Neural cell (in vitro differentiated cells): ENCODE measurements at regions not wholly inside any gene's neighbourhood (a gene's known extent, or its start where the extent isn't known, plus 50 kb on each side); places are given as distances from the start of the nearest gene placed in this dataset.

Experiments used
- H2AFZ ChIP-seq: fragments of 200-600, 300-800 bp; sonication (generic), shearing (Covaris generic); 2 replicates; pipeline ENCODE4 v1.6.0; 2014; ENCODE audit warnings: low read depth, mild to moderate bottlenecking, antibody characterized with exemption, low read length, moderate library complexity
- H3F3A ChIP-seq: fragments of 200-600 bp; shearing (Covaris generic); 2 replicates; pipeline ENCODE4 v1.6.1; 2016; ENCODE audit warnings: mild to moderate bottlenecking, moderate library complexity, mixed read lengths, antibody characterized with exemption, low read length; ENCODE audit not compliant: insufficient read depth, poor library complexity, severe bottlenecking
- H3K27ac ChIP-seq: fragments of 200-600, 300-800 bp; sonication (generic), shearing (Covaris generic); 2 replicates; pipeline ENCODE4 v1.5.1; 2014; ENCODE audit warnings: mild to moderate bottlenecking, low read length, moderate library complexity
- H3K27me3 ChIP-seq: fragments of 300-800, 200-600 bp; sonication (generic), shearing (Covaris generic); 2 replicates; pipeline ENCODE4 v1.6.0; 2014; ENCODE audit warnings: mild to moderate bottlenecking, low read depth, low read length, moderate library complexity; ENCODE audit not compliant: insufficient read depth
- H3K36me3 ChIP-seq: fragments of 300-800, 200-600 bp; sonication (generic), shearing (Covaris generic); 2 replicates; pipeline ENCODE4 v1.5.1; 2014; ENCODE audit warnings: mild to moderate bottlenecking, antibody characterized with exemption, low read length, moderate library complexity; ENCODE audit not compliant: insufficient read depth
- H3K4me2 ChIP-seq: fragments of 300-800, 200-600 bp; sonication (generic), shearing (Covaris generic); 2 replicates; pipeline ENCODE4 v1.6.0; 2014; ENCODE audit warnings: mild to moderate bottlenecking, low read length
- H3K4me3 ChIP-seq: fragments of 300-800, 200-600 bp; sonication (generic), shearing (Covaris generic); 2 replicates; pipeline ENCODE4 v1.5.1; 2014; ENCODE audit warnings: mild to moderate bottlenecking, low read length, moderate library complexity
- H3K79me2 ChIP-seq: fragments of 200-600 bp; shearing (Covaris generic); replicated peaks from 2 replicates; pipeline ENCODE4 v1.6.0; 2014; ENCODE audit warnings: mild to moderate bottlenecking, low read length, moderate library complexity; ENCODE audit not compliant: insufficient read depth
- H3K9ac ChIP-seq: fragments of 300-800, 200-600 bp; sonication (generic), shearing (Covaris generic); 2 replicates; pipeline ENCODE4 v1.6.1; 2016; ENCODE audit warnings: mild to moderate bottlenecking, low read length, mixed read lengths
- H3K9me2 ChIP-seq: fragments of 200-600 bp; shearing (Covaris generic); 2 replicates; pipeline ENCODE4 v1.6.1; 2016; ENCODE audit warnings: mild to moderate bottlenecking, low read length, mixed read lengths; ENCODE audit not compliant: insufficient read depth
- H3K9me3 ChIP-seq: fragments of 200-600, 300-800 bp; sonication (generic), shearing (Covaris generic); 2 replicates; pipeline ENCODE4 v1.6.1; 2016; ENCODE audit warnings: mild to moderate bottlenecking, mixed run types, low read length, moderate library complexity, mixed read lengths
- H4K20me1 ChIP-seq: fragments of 200-600 bp; shearing (Covaris generic); 2 replicates; pipeline ENCODE4 v1.6.1; 2016; ENCODE audit warnings: mild to moderate bottlenecking, mixed run types; ENCODE audit not compliant: insufficient read depth
- EP300 ChIP-seq: fragments of 450-650 bp; conservative IDR thresholded peaks from 2 replicates; pipeline ENCODE4 v1.6.1; 2014; ENCODE audit warnings: antibody characterized with exemption, mild to moderate bottlenecking, moderate library complexity; ENCODE audit not compliant: poor library complexity, severe bottlenecking
- EZH2 ChIP-seq: fragments of 200-600, 300-800 bp; shearing (Covaris generic), sonication (generic); IDR thresholded peaks from 2 replicates; pipeline ENCODE4 v1.6.1; 2014; ENCODE audit warnings: antibody characterized with exemption, low read length, borderline replicate concordance, mild to moderate bottlenecking; ENCODE audit not compliant: insufficient read depth, poor library complexity, severe bottlenecking
- MXI1 ChIP-seq: fragments of 450-650 bp; conservative IDR thresholded peaks from 2 replicates; pipeline ENCODE4 v1.6.1; 2014; ENCODE audit warnings: antibody characterized with exemption, mild to moderate bottlenecking; ENCODE audit not compliant: poor library complexity, severe bottlenecking
- POLR2AphosphoS5 ChIP-seq: IDR thresholded peaks from 2 replicates; pipeline ENCODE4 v1.6.1; 2012
- RAD21 ChIP-seq: fragments of 450-650 bp; conservative IDR thresholded peaks from 2 replicates; pipeline ENCODE4 v1.6.1; 2014; ENCODE audit warnings: antibody characterized with exemption, mild to moderate bottlenecking, moderate library complexity
- REST ChIP-seq: IDR thresholded peaks from 2 replicates; pipeline ENCODE4 v1.6.1; 2012; ENCODE audit warnings: borderline replicate concordance
- SMC3 ChIP-seq: fragments of 450-650 bp; conservative IDR thresholded peaks from 2 replicates; pipeline ENCODE4 v1.6.1; 2014; ENCODE audit warnings: antibody characterized with exemption, mild to moderate bottlenecking, moderate library complexity; ENCODE audit not compliant: poor library complexity
- TAF1 ChIP-seq: IDR thresholded peaks from 2 replicates; pipeline ENCODE4 v1.6.1; 2012; ENCODE audit warnings: low read depth
- TF ChIP-seq, protein P1 (sequence below): fragments of 450-650 bp; IDR thresholded peaks from 2 replicates; pipeline ENCODE4 v1.5.1; 2014; ENCODE audit warnings: antibody characterized with exemption, mild to moderate bottlenecking, moderate library complexity; ENCODE audit not compliant: poor library complexity, severe bottlenecking

- H3K4me3 ChIP-seq = no peak overlapping the region
- no peak overlapping the region for H3K27ac ChIP-seq
- peaks cover 3% of the 10 kb centered on the region for H3F3A ChIP-seq
- no peak overlapping the region for H2AFZ ChIP-seq
- H3K4me2 ChIP-seq = no peak overlapping the region
- no peak for TF ChIP-seq POLR2AphosphoS5
- TF ChIP-seq MXI1 = no peak
- TF ChIP-seq, protein P1, sequence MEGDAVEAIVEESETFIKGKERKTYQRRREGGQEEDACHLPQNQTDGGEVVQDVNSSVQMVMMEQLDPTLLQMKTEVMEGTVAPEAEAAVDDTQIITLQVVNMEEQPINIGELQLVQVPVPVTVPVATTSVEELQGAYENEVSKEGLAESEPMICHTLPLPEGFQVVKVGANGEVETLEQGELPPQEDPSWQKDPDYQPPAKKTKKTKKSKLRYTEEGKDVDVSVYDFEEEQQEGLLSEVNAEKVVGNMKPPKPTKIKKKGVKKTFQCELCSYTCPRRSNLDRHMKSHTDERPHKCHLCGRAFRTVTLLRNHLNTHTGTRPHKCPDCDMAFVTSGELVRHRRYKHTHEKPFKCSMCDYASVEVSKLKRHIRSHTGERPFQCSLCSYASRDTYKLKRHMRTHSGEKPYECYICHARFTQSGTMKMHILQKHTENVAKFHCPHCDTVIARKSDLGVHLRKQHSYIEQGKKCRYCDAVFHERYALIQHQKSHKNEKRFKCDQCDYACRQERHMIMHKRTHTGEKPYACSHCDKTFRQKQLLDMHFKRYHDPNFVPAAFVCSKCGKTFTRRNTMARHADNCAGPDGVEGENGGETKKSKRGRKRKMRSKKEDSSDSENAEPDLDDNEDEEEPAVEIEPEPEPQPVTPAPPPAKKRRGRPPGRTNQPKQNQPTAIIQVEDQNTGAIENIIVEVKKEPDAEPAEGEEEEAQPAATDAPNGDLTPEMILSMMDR = no peak
- TF ChIP-seq RAD21 = no peak
- TF ChIP-seq EP300 = no peak
- TF ChIP-seq TAF1 = no peak
- no peak for TF ChIP-seq SMC3
- TF ChIP-seq REST = no peak
- TF ChIP-seq EZH2 = no peak
- H3K9ac ChIP-seq = no peak overlapping the region
- H3K27me3 ChIP-seq = no peaks in the 10 kb centered on the region
- no peaks in the 10 kb centered on the region for H3K9me3 ChIP-seq
- no peaks in the 10 kb centered on the region for H3K9me2 ChIP-seq
- no peaks in the 10 kb centered on the region for H3K79me2 ChIP-seq
- no peaks in the 10 kb centered on the region for H4K20me1 ChIP-seq
- H3K36me3 ChIP-seq = no peaks in the 10 kb centered on the region
These were observed 371.1 kb upstream of the GRAMD2B start for GRCh38 chr5:126052120-126052519.

DNA sequence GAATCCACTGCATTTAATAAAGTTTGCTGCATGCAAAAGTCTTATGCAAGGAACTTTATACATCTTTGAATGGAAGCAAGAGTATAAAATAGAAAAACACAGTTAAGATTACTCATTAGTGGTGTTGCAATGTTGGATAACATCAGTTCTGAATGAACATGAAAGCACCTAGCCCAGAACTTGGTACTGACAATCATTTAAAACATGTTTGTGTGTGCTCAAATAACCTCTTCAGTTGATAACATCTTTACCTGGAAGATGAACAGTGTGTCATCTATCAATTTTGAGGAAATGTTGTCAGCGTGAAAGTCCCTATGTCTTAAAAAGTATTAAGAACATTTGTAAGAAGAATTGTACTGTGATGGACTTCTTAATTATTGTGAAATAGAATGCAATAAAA lies 370.4 kb upstream of the GRAMD2B start:
- H3K9ac ChIP-seq = no peak overlapping the region
- no peaks in the 10 kb centered on the region for H3K36me3 ChIP-seq
- H3K27me3 ChIP-seq = no peaks in the 10 kb centered on the region
- TF ChIP-seq TAF1 (no peak), EZH2 (no peak), POLR2AphosphoS5 (no peak), EP300 (no peak), SMC3 (no peak), RAD21 (no peak), REST (no peak), MXI1 (no peak)
- TF ChIP-seq, protein P1 = no peak
- H3K4me2 ChIP-seq = no peak overlapping the region
- no peaks in the 10 kb centered on the region for H3K9me3 ChIP-seq
- peaks cover 3% of the 10 kb centered on the region for H3F3A ChIP-seq
- no peaks in the 10 kb centered on the region for H3K79me2 ChIP-seq
- no peak overlapping the region for H3K4me3 ChIP-seq
- no peaks in the 10 kb centered on the region for H3K9me2 ChIP-seq
- H4K20me1 ChIP-seq = no peaks in the 10 kb centered on the region
- H2AFZ ChIP-seq = no peak overlapping the region
- H3K27ac ChIP-seq = no peak overlapping the region
